ENCODE measurements at regions not wholly inside any gene's neighbourhood (a gene's known extent, or its start where the extent isn't known, plus 50 kb on each side); places are given as distances from the start of the nearest gene placed in this dataset.

DNA sequence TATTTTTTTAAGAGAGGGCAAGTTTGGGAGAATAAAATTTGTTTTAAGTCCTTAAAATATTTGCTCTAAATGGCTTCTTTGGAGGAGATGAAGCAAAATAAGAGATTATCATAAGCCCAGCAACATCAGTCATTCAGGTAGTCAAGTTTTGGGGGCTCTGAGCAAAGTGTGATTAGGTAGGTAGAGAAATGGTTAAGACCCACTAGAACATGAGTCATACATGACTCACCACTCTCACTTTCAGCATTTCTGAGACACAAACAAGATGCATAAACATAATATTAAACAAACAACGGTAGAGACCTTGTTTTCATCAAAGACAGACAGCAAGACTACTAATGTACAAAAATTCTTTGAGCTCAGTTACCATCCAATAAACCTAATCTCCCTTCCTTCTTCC lies 272.2 kb downstream of the LMO4 start:
- H3K27ac ChIP-seq: no peak overlapping the region
- TF ChIP-seq ZFX (IDR thresholded peaks at IDR 0.05): no peak
- TF ChIP-seq, protein P1, sequence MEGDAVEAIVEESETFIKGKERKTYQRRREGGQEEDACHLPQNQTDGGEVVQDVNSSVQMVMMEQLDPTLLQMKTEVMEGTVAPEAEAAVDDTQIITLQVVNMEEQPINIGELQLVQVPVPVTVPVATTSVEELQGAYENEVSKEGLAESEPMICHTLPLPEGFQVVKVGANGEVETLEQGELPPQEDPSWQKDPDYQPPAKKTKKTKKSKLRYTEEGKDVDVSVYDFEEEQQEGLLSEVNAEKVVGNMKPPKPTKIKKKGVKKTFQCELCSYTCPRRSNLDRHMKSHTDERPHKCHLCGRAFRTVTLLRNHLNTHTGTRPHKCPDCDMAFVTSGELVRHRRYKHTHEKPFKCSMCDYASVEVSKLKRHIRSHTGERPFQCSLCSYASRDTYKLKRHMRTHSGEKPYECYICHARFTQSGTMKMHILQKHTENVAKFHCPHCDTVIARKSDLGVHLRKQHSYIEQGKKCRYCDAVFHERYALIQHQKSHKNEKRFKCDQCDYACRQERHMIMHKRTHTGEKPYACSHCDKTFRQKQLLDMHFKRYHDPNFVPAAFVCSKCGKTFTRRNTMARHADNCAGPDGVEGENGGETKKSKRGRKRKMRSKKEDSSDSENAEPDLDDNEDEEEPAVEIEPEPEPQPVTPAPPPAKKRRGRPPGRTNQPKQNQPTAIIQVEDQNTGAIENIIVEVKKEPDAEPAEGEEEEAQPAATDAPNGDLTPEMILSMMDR (conservative IDR thresholded peaks at IDR 0.05): no peak

GRCh38 chr1:87603626-87604025 lies 274.9 kb downstream of the LMO4 start:
- no peak overlapping the region for H3K27ac ChIP-seq
- TF ChIP-seq ZFX (IDR thresholded peaks at IDR 0.05): no peak
- TF ChIP-seq, protein P1 (conservative IDR thresholded peaks at IDR 0.05): no peak

GRCh38 chr1:87612956-87613355 lies 284.3 kb downstream of the LMO4 start:
- H3K27ac ChIP-seq: no peak overlapping the region
- TF ChIP-seq, protein P1 (conservative IDR thresholded peaks at IDR 0.05): no peak
- no peak for TF ChIP-seq ZFX (IDR thresholded peaks at IDR 0.05)

DNA sequence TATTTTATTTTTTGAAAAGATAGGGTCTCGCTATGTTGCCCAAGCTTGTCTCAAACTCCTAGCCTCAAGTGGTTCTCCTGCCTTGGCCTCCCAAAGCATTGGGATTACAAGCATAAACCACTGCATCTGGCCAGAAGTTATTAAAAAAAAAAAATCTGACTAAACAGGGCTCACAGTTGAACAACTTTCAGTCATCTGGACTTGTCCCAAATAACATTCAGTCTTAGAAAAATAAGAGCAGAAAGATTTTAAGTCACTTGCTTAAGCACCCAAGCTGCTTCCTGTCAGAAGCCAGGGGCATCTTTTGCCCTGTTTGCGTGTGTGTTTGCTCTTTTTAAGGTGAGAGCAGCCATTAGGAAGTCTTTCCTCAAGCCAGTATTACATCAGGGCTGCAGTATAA lies 286.8 kb downstream of the LMO4 start:
- H3K27ac ChIP-seq: no peak overlapping the region
- TF ChIP-seq, protein P1 (conservative IDR thresholded peaks at IDR 0.05): no peak
- no peak for TF ChIP-seq ZFX (IDR thresholded peaks at IDR 0.05)

DNA sequence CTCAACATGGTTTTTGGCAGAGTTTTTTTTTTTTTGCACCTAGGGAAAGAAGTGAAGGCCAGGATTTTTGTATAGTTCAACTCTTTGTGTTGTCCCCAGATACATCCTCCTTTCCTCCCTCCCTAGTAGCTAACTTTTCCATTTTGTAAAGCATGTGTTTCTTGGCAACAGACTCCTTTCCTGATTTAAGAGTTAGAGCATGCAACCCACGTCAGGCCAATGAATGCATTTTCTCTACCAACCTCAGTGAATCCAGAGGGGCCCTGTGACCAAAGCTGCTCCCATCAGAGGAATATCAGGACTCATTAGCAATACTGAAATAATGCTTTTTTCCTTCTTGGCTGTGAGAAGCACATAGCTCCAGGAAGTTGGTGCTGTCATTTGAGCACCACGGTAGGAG lies 287.2 kb downstream of the LMO4 start:
- H3K27ac ChIP-seq: no peak overlapping the region
- TF ChIP-seq, protein P1 (conservative IDR thresholded peaks at IDR 0.05): no peak
- no peak for TF ChIP-seq ZFX (IDR thresholded peaks at IDR 0.05)

- H3K27ac ChIP-seq: no peak overlapping the region
- TF ChIP-seq ZFX (IDR thresholded peaks at IDR 0.05): no peak
- TF ChIP-seq, protein P1 (conservative IDR thresholded peaks at IDR 0.05): no peak
Observed at GRCh38 chr1:87620807-87621206, 292.1 kb downstream of the LMO4 start.

DNA sequence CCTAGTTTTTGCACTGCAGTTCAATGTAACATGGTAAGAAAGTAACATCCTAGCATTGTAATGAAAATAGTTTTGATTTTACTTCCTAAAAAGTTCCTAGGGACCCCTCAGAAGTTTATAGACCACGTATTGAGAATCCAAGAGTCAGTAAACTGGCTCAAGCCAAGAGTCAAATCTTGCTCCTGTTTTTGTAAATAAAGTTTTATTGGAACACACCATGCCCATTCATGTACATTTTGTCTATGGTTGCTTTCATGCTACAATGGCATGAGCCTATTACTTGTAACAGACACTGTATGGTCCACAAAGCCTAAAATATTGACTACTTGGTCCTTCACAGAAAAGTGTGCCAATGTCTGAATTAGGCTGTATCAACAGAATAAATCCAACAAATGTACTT lies 301.0 kb downstream of the LMO4 start:
- H3K27ac ChIP-seq: no peak overlapping the region
- TF ChIP-seq, protein P1 (conservative IDR thresholded peaks at IDR 0.05): no peak
- TF ChIP-seq ZFX (IDR thresholded peaks at IDR 0.05): no peak

Measured in C4-2B (cell line).